SK-N-SH (cell line): ENCODE measurements at regions not wholly inside any gene's neighbourhood (a gene's known extent, or its start where the extent isn't known, plus 50 kb on each side); places are given as distances from the start of the nearest gene placed in this dataset.

ENCODE experiments used
- CTCF ChIA-PET: fragments of 300-600, 350-600 bp; formaldehyde crosslinking; extraction: SDS; loops from one replicate; lab custom pipeline; 2021; lab: Yijun Ruan, JAX
- POLR2A ChIA-PET: fragments of 350-600 bp; sonication (Branson Sonifier 250); formaldehyde crosslinking; extraction: SDS; loops from one replicate; lab custom pipeline; 2020; ENCODE audit warnings: antibody characterized with exemption, inconsistent platforms; lab: Yijun Ruan, JAX
- DNase-seq: peaks from one replicate; pipeline ENCODE4 v3.0.0; 2012
- H2AFZ ChIP-seq: fragments of 200-600 bp; sonication (generic); 2 replicates; pipeline ENCODE4 v1.8.1; 2016; ENCODE audit warnings: antibody characterized with exemption, mild to moderate bottlenecking, low read depth
- H3F3A ChIP-seq: fragments of 200-600 bp; sonication (generic); replicated peaks from 2 replicates; pipeline ENCODE3; 2016; ENCODE audit warnings: antibody characterized with exemption, mild to moderate bottlenecking; ENCODE audit not compliant: insufficient read depth
- H3K27ac ChIP-seq, 2 experiments: fragments of 200-500 bp in 1 of 2; fragments of 200-600 bp in 1 of 2; sonication (Bioruptor generic) in 1 of 2; sonication (generic), shearing (Covaris generic) in 1 of 2; 2 replicates each; pipeline versions ENCODE4 v1.5.1 to v1.6.1; 2014 to 2016; ENCODE audit warnings: low read depth in 2 of 2, inconsistent platforms in 1 of 2, low read length in 1 of 2, mild to moderate bottlenecking in 1 of 2, mixed read lengths in 1 of 2
- H3K27me3 ChIP-seq: fragments of 200-600 bp; sonication (generic), shearing (Covaris generic); 2 replicates; pipeline ENCODE4 v1.6.1; 2016; ENCODE audit warnings: mixed run types; ENCODE audit not compliant: insufficient read depth
- H3K36me3 ChIP-seq, 2 experiments: fragments of 200-500 bp in 1 of 2; fragments of 200-600 bp in 1 of 2; sonication (Bioruptor generic) in 1 of 2; sonication (generic) in 1 of 2; replicated peaks in 1 of 2; 2 replicates each; pipeline versions ENCODE3 to v1.5.1; 2014 to 2016; ENCODE audit warnings: low read length in 1 of 2, mild to moderate bottlenecking in 1 of 2; ENCODE audit not compliant: insufficient read depth in 2 of 2, control insufficient read depth in 1 of 2
- H3K4me1 ChIP-seq, 2 experiments: fragments of 200-500 bp in 1 of 2; fragments of 200-600 bp in 1 of 2; sonication (Bioruptor generic) in 1 of 2; sonication (generic), shearing (Covaris generic) in 1 of 2; 2 replicates each; pipeline versions ENCODE4 v1.5.1 to v1.6.1; 2014 to 2016; ENCODE audit warnings: low read depth in 1 of 2, low read length in 1 of 2, mixed run types in 1 of 2; ENCODE audit not compliant: insufficient read depth in 2 of 2, control insufficient read depth in 1 of 2
- H3K4me2 ChIP-seq: fragments of 200-600 bp; sonication (generic), shearing (Covaris generic); 2 replicates; pipeline ENCODE4 v1.6.1; 2017; ENCODE audit warnings: mixed run types
- H3K4me3 ChIP-seq, 2 experiments: fragments of 200-500 bp in 1 of 2; fragments of 200-600 bp in 1 of 2; sonication (Bioruptor generic) in 1 of 2; sonication (generic), shearing (Covaris generic) in 1 of 2; 2 replicates each; pipeline versions ENCODE4 v1.5.1 to v1.8.1; 2014 to 2016; ENCODE audit warnings: low read depth in 2 of 2, inconsistent platforms in 1 of 2, low read length in 1 of 2, mild to moderate bottlenecking in 1 of 2, mixed read lengths in 1 of 2, moderate library complexity in 1 of 2
- H3K79me2 ChIP-seq: fragments of 200-600 bp; sonication (generic); 2 replicates; pipeline ENCODE4 v1.8.1; 2017; ENCODE audit warnings: mild to moderate bottlenecking; ENCODE audit not compliant: insufficient read depth
- H3K9ac ChIP-seq: fragments of 200-600 bp; sonication (generic); 2 replicates; pipeline ENCODE4 v1.6.1; 2017; ENCODE audit warnings: mixed run types
- H3K9me2 ChIP-seq: fragments of 200-600 bp; sonication (generic); 2 replicates; pipeline ENCODE4 v1.6.1; 2017; ENCODE audit warnings: mixed run types
- H3K9me3 ChIP-seq: fragments of 200-600 bp; sonication (generic); 2 replicates; pipeline ENCODE4 v1.6.1; 2017; ENCODE audit warnings: mixed run types, mild to moderate bottlenecking, moderate library complexity
- H4K20me1 ChIP-seq: fragments of 200-600 bp; sonication (generic); 2 replicates; pipeline ENCODE4 v1.6.1; 2017; ENCODE audit warnings: mild to moderate bottlenecking, mixed run types; ENCODE audit not compliant: insufficient read depth
- ELF1 ChIP-seq: IDR thresholded peaks from 2 replicates; pipeline ENCODE4 v1.4.0; 2012
- EZH2phosphoT487 ChIP-seq: fragments of 200-600 bp; sonication (generic); IDR thresholded peaks from 2 replicates; pipeline ENCODE4 v1.6.1; 2017; ENCODE audit warnings: low read depth, mixed run types, mild to moderate bottlenecking, antibody characterized with exemption, moderate library complexity, borderline replicate concordance
- FOSL2 ChIP-seq: IDR thresholded peaks from 2 replicates; pipeline ENCODE4 v1.4.0; 2012; ENCODE audit warnings: low read depth, mild to moderate bottlenecking, moderate library complexity, borderline replicate concordance
- MAX ChIP-seq: IDR thresholded peaks from 2 replicates; pipeline ENCODE4 v1.4.0; 2012; ENCODE audit warnings: low read depth
- MEF2A ChIP-seq: IDR thresholded peaks from 2 replicates; pipeline ENCODE4 v1.4.0; 2012; ENCODE audit warnings: low read depth, borderline replicate concordance
- RAD21 ChIP-seq: IDR thresholded peaks from 2 replicates; pipeline ENCODE4 v1.6.1; 2012; ENCODE audit warnings: mild to moderate bottlenecking, low read length
- REST ChIP-seq: IDR thresholded peaks from 2 replicates; pipeline ENCODE4 v1.6.1; 2012; ENCODE audit warnings: mild to moderate bottlenecking, low read depth, low read length, moderate library complexity
- RXRA ChIP-seq: IDR thresholded peaks from 2 replicates; pipeline ENCODE4 v1.4.0; 2012; ENCODE audit warnings: low read depth, mild to moderate bottlenecking, borderline replicate concordance
- SMC3 ChIP-seq: IDR thresholded peaks from 2 replicates; pipeline ENCODE4 v1.6.1; 2012; ENCODE audit warnings: low read depth, low read length, improper control_type of control experiment
- USF1 ChIP-seq: IDR thresholded peaks from 2 replicates; pipeline ENCODE4 v1.4.0; 2012; ENCODE audit warnings: low read depth, borderline replicate concordance
- YY1 ChIP-seq: IDR thresholded peaks from 2 replicates; pipeline ENCODE4 v1.4.0; 2012; ENCODE audit warnings: low read depth, mild to moderate bottlenecking
- ZBTB33 ChIP-seq: IDR thresholded peaks from 2 replicates; pipeline ENCODE4 v1.4.0; 2012; ENCODE audit warnings: low read depth, borderline replicate concordance
- WGBS: methylation state at CpG from one replicate; pipeline ENCODE4 v1.1.6; 2017; ENCODE audit warnings: low lambda C conversion rate; 5-methylcytosine and 5-hydroxymethylcytosine counted together

DNA sequence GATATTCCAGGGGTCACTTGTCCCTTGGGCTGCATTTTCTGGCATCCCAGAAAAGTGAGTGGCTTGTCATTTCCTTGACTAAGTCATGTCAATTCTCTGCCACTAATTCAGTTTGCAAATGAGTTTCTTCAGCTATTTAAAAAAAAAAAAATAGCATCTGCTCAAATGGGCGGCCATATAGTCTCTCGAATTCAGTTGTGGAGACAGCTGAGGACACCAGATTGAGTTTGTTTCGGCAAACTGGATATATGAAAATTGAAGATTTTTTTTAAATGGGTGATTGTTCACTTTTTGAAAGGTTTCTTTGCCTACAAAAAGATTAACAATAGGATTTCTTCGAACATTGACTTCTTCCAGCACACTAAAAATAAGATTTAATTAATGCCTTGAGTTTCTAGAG, 96.3 kb upstream of the TIAM2 start:
- Histone ChIP-seq H3K36me3 (no peaks in the 10 kb centered on the region), H3K9me3 (no peaks in the 10 kb centered on the region), H4K20me1 (no peaks in the 10 kb centered on the region), H3K4me2 (no peak overlapping the region), H3F3A (peaks cover 5% of the 10 kb centered on the region), H2AFZ (no peak overlapping the region), H3K4me1 (peaks cover 6 to 32% of the 10 kb centered on the region in 2 experiments; a peak in 3 of 4 replicates), H3K27ac (no peak overlapping the region)
- no peak for DNase-seq
- TF ChIP-seq REST: no peak
- TF ChIP-seq, all 33 proteins: peak for 0
- CTCF ChIA-PET: no interaction called here
- 94% methylated on average over 4 of the region's 4 CpGs for WGBS
- Histone ChIP-seq H3K79me2 (no peaks in the 10 kb centered on the region; the same call in 1 of the 2 replicates), H3K9me2 (no peaks in the 10 kb centered on the region), H3K4me3 (no peak overlapping the region), H3K27me3 (no peaks in the 10 kb centered on the region), H3K9ac (no peak overlapping the region)
- POLR2A ChIA-PET: interaction anchor here (0.6 kb wide), 1 partner anchor 798 kb away, joined by 3 read pairs; no protein-coding TSS in a partner anchor

DNA sequence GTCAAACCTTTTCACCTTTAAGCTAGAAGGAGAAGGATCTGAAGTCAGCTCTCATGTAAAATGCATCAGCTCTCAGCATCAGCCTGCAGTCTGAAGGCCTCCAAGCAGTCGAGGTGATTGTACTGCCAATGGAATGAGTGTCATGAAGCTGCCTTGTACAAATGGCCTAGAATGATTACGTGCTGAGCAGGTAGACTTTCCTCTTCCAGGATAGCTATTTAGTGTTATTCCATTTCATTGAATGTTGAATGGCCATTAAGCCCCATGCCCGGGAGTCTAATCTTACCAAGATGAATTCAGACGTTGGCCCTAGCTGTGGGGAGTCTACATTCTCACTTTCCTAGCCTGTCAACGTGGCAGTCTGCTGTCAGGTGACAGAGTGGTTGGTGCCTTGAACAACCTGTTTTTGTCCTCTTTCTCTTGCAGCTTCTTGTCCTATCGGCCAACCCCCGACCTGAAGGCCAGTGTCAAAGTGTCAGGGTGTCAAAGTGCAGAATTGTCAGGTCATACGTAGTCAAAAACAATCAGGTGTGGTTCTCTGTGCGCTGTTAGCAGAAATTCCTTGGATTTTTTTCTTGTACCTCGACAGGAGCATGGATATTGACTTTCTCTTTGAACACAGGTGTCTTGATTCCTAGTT, 95.2 kb upstream of the TIAM2 start:
- H3K27ac ChIP-seq: no peak overlapping the region
- no peaks in the 10 kb centered on the region for H3K9me2 ChIP-seq
- H3K36me3 ChIP-seq: no peaks in the 10 kb centered on the region
- no peaks in the 10 kb centered on the region for H3F3A ChIP-seq
- WGBS: 92% methylated on average over 10 of the region's 10 CpGs
- H3K4me1 ChIP-seq: peaks cover 0 to 32% of the 10 kb centered on the region in 2 experiments; a peak in 2 of 4 replicates
- H3K4me2 ChIP-seq: no peak overlapping the region
- H3K27me3 ChIP-seq: no peaks in the 10 kb centered on the region
- ChIA-PET POLR2A (no interaction called here), CTCF (interaction anchor here (1.3 kb wide), 1 partner anchor 224 kb away, joined by 4 read pairs; no protein-coding TSS in a partner anchor)
- no peaks in the 10 kb centered on the region; the same call in 1 of the 2 replicates for H3K79me2 ChIP-seq
- no peak for TF ChIP-seq REST
- TF ChIP-seq YY1: no peak
- no peak for TF ChIP-seq EZH2phosphoT487
- no peak for TF ChIP-seq RXRA
- no peak for TF ChIP-seq FOSL2
- no peak for TF ChIP-seq MEF2A
- no peak for TF ChIP-seq SMC3
- TF ChIP-seq RAD21: no peak
- no peak for TF ChIP-seq MAX
- no peak for TF ChIP-seq ELF1
- no peak for TF ChIP-seq ZBTB33
- no peak for TF ChIP-seq USF1
- H2AFZ ChIP-seq: no peak overlapping the region
- H3K9me3 ChIP-seq: no peaks in the 10 kb centered on the region
- no peak for DNase-seq
- H3K4me3 ChIP-seq: no peak overlapping the region
- H4K20me1 ChIP-seq: no peaks in the 10 kb centered on the region
- no peak overlapping the region for H3K9ac ChIP-seq
